HCT116 (cell line): ENCODE measurements at regions not wholly inside any gene's neighbourhood (a gene's known extent, or its start where the extent isn't known, plus 50 kb on each side); places are given as distances from the start of the nearest gene placed in this dataset.

Source experiments
- ATAC-seq: fragments of 200-7000 bp; cut with Tn5 transposase; 2 replicates; pipeline ENCODE4 v1.9.1; 2020; ENCODE audit warnings: mild to moderate bottlenecking, moderate library complexity
- BruUV-seq: library from RNA; stranded (reverse); fragments of 400-500 nt; replicated peaks from 2 replicates; lab custom pipeline; 2021; lab: Mats Ljungman, UMichigan
- CTCF ChIA-PET: fragments of 300-600 bp; sonication (Branson Sonifier 250); formaldehyde crosslinking; loops from one replicate; lab custom pipeline; 2021; ENCODE audit warnings: antibody characterized with exemption; lab: Charles Lee
- POLR2A ChIA-PET: fragments of 300-600, 350-600 bp; sonication (Branson Sonifier 250); formaldehyde crosslinking; loops from one replicate; lab custom pipeline; 2021; ENCODE audit warnings: antibody characterized with exemption; lab: Charles Lee
- RAD21 ChIA-PET, 2 experiments: fragments of 300-600 bp; sonication (Branson Sonifier 250); formaldehyde crosslinking; loops; one replicate each; lab custom pipeline; 2023; ENCODE audit warnings: low total read pairs in 2 of 2; ENCODE audit not compliant: uncharacterized antibody in 2 of 2, unreplicated experiment in 2 of 2, low non-redundant PET in 1 of 2; lab: Charles Lee
- DNase-seq: peaks from one replicate; pipeline ENCODE4 v3.0.0-alpha.2; 2010; ENCODE audit warnings: low read depth, low spot score
- H2AFZ ChIP-seq: fragments of 200-600 bp; shearing (Covaris generic), sonication (generic); 2 replicates; pipeline ENCODE4 v1.6.1; 2017; ENCODE audit warnings: low read depth, mixed run types, mixed read lengths, antibody characterized with exemption, low read length; ENCODE audit not compliant: poor library complexity, severe bottlenecking
- H3K27ac ChIP-seq: 2 replicates; pipeline ENCODE4 v1.5.1; 2012; ENCODE audit warnings: low read depth, low read length
- H3K27me3 ChIP-seq: fragments of 200-600 bp; sonication (generic); 2 replicates; pipeline ENCODE4 v1.6.1; 2016; ENCODE audit warnings: mixed run types, low read length, mixed read lengths; ENCODE audit not compliant: insufficient read depth
- H3K36me3 ChIP-seq, 2 experiments: fragments of 200-500 bp in 1 of 2; fragments of 200-600 bp in 1 of 2; sonication (Bioruptor generic) in 1 of 2; sonication (generic) in 1 of 2; 2 replicates each; pipeline versions ENCODE4 v1.5.1 to v1.6.1; 2014 to 2016; ENCODE audit warnings: low read length in 2 of 2, inconsistent platforms in 1 of 2, mixed read lengths in 1 of 2, mixed run types in 1 of 2; ENCODE audit not compliant: insufficient read depth in 2 of 2, control insufficient read depth in 1 of 2
- H3K4me1 ChIP-seq, 2 experiments: fragments of 200-600 bp in 1 of 2; sonication (generic) in 1 of 2; 2 replicates each; pipeline versions ENCODE4 v1.5.1 to v1.6.1; 2012 to 2017; ENCODE audit warnings: low read length in 2 of 2, inconsistent platforms in 1 of 2, mild to moderate bottlenecking in 1 of 2, mixed read lengths in 1 of 2, mixed run types in 1 of 2, moderate library complexity in 1 of 2; ENCODE audit not compliant: insufficient read depth in 2 of 2, control insufficient read depth in 1 of 2
- H3K4me2 ChIP-seq: fragments of 200-600 bp; sonication (generic); 2 replicates; pipeline ENCODE4 v1.6.1; 2017; ENCODE audit warnings: mixed run types, low read length, mixed read lengths
- H3K4me3 ChIP-seq, 2 experiments: fragments of 200-600 bp in 1 of 2; sonication (generic) in 1 of 2; replicated peaks in 1 of 2; 2 replicates each; pipeline ENCODE4 v1.5.1; 2011 to 2016; ENCODE audit warnings: low read length in 2 of 2, control low read depth in 1 of 2, low read depth in 1 of 2, mild to moderate bottlenecking in 1 of 2, mixed read lengths in 1 of 2, mixed run types in 1 of 2
- H3K79me2 ChIP-seq: fragments of 200-600 bp; sonication (generic); 2 replicates; pipeline ENCODE4 v1.6.1; 2017; ENCODE audit warnings: mild to moderate bottlenecking, mixed run types, low read length, moderate library complexity, mixed read lengths; ENCODE audit not compliant: insufficient read depth
- H3K9ac ChIP-seq: fragments of 200-600 bp; sonication (generic); 2 replicates; pipeline ENCODE4 v1.6.1; 2016; ENCODE audit warnings: low read length, mixed read lengths
- H3K9me2 ChIP-seq: fragments of 200-600 bp; sonication (generic), shearing (Covaris generic); 2 replicates; pipeline ENCODE4 v1.6.1; 2017; ENCODE audit warnings: mixed run types, mild to moderate bottlenecking, moderate library complexity; ENCODE audit not compliant: insufficient read depth
- H3K9me3 ChIP-seq, 2 experiments: fragments of 200-500 bp in 1 of 2; fragments of 200-600 bp in 1 of 2; sonication (Bioruptor generic) in 1 of 2; sonication (generic) in 1 of 2; 2 replicates each; pipeline ENCODE4 v1.6.1; 2014 to 2017; ENCODE audit warnings: low read length in 2 of 2, mixed read lengths in 2 of 2, inconsistent platforms in 1 of 2, low read depth in 1 of 2, mild to moderate bottlenecking in 1 of 2, mixed run types in 1 of 2, moderate library complexity in 1 of 2; ENCODE audit not compliant: control insufficient read depth in 1 of 2, insufficient read depth in 1 of 2
- H4K20me1 ChIP-seq: fragments of 200-600 bp; sonication (generic), shearing (Covaris generic); 2 replicates; pipeline ENCODE4 v1.6.1; 2017; ENCODE audit warnings: mixed run types, mild to moderate bottlenecking, moderate library complexity; ENCODE audit not compliant: insufficient read depth
- CEBPB ChIP-seq: IDR thresholded peaks from 2 replicates; pipeline ENCODE4 v1.6.1; 2012; ENCODE audit warnings: low read depth
- EGR1 ChIP-seq: IDR thresholded peaks from 2 replicates; pipeline ENCODE4 v1.6.1; 2012; ENCODE audit warnings: low read depth
- ELF1 ChIP-seq: IDR thresholded peaks from 2 replicates; pipeline ENCODE4 v1.6.1; 2012; ENCODE audit warnings: low read depth, borderline replicate concordance
- EZH2 ChIP-seq: fragments of 200-600 bp; sonication (generic); IDR thresholded peaks from 2 replicates; pipeline ENCODE4 v1.6.1; 2017; ENCODE audit warnings: antibody characterized with exemption, mixed run types
- EZH2phosphoT487 ChIP-seq: fragments of 200-600 bp; IDR thresholded peaks from 2 replicates; pipeline ENCODE4 v1.6.1; 2018; ENCODE audit warnings: antibody characterized with exemption, borderline replicate concordance
- RAD21 ChIP-seq: IDR thresholded peaks from 2 replicates; pipeline ENCODE4 v1.6.1; 2012; ENCODE audit warnings: low read depth, mild to moderate bottlenecking
- SIN3A ChIP-seq: IDR thresholded peaks from 2 replicates; pipeline ENCODE4 v1.6.1; 2012; ENCODE audit warnings: low read depth
- SRF ChIP-seq: IDR thresholded peaks from 2 replicates; pipeline ENCODE4 v1.6.1; 2012; ENCODE audit warnings: low read depth
- TCF7L2 ChIP-seq: IDR thresholded peaks from 2 replicates; pipeline ENCODE4 v1.7.0; 2011; ENCODE audit warnings: borderline replicate concordance, inconsistent platforms; ENCODE audit not compliant: insufficient read depth, insufficient read length; ENCODE audit errors: extremely low read depth
- YY1 ChIP-seq: IDR thresholded peaks from 2 replicates; pipeline ENCODE4 v1.6.1; 2011; ENCODE audit warnings: low read length, low read depth, moderate library complexity, mild to moderate bottlenecking; ENCODE audit not compliant: insufficient replicate concordance; ENCODE audit errors: extremely low read depth
- ZNF274 ChIP-seq: fragments of 200-500 bp; sonication (Bioruptor generic); IDR thresholded peaks from 2 replicates; pipeline ENCODE4 v1.6.1; 2014; ENCODE audit warnings: mild to moderate bottlenecking, low read depth, low read length, inconsistent platforms
- intact Hi-C: fragments of 100-400 bp; cut with micrococcal nuclease; formaldehyde crosslinking; loops from 2 replicates; pipeline ENCODE4 v1.10.0; 2022
- TF ChIP-seq, protein P1 (sequence below): IDR thresholded peaks from 2 replicates; pipeline ENCODE4 v1.6.1; 2011; ENCODE audit warnings: mild to moderate bottlenecking, low read length, moderate library complexity; ENCODE audit not compliant: insufficient replicate concordance; ENCODE audit errors: extremely low read depth
- TF ChIP-seq, protein P2 (sequence below): IDR thresholded peaks from 2 replicates; pipeline ENCODE4 v1.6.1; 2012
- TF ChIP-seq, protein P3 (sequence below): IDR thresholded peaks from 2 replicates; pipeline ENCODE4 v1.6.1; 2012; ENCODE audit warnings: low read depth
- TF ChIP-seq, protein P4 (sequence below): IDR thresholded peaks from 2 replicates; pipeline ENCODE4 v1.6.1; 2012

DNA sequence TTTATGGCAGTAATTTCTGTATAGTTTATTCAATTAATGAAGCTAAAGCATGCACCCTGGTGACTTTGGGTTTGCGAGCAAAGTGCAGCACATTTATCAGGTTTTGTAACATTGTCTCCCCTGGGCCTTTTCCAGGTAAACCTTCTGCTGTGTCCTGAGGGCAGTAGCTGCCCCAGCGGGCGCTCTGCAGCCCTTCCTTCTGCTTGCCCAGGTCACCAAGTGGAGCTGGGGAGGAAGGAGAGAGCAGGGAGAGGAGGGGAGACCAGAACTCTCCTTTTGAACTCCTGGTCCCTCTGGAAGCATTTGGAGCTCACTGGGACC lies 145.6 kb downstream of the DLL1 start:
- no peak overlapping the region for H2AFZ ChIP-seq
- RAD21 ChIA-PET: no interaction called here
- H3K4me1 ChIP-seq: no peaks in the 10 kb centered on the region
- H3K4me3 ChIP-seq: no peak overlapping the region
- TF ChIP-seq TCF7L2 (no peak), ZNF274 (no peak), EZH2phosphoT487 (no peak), EGR1 (no peak), SRF (no peak), ELF1 (no peak), CEBPB (no peak), YY1 (no peak), RAD21 (no peak), SIN3A (no peak), EZH2 (no peak)
- TF ChIP-seq, protein P1, sequence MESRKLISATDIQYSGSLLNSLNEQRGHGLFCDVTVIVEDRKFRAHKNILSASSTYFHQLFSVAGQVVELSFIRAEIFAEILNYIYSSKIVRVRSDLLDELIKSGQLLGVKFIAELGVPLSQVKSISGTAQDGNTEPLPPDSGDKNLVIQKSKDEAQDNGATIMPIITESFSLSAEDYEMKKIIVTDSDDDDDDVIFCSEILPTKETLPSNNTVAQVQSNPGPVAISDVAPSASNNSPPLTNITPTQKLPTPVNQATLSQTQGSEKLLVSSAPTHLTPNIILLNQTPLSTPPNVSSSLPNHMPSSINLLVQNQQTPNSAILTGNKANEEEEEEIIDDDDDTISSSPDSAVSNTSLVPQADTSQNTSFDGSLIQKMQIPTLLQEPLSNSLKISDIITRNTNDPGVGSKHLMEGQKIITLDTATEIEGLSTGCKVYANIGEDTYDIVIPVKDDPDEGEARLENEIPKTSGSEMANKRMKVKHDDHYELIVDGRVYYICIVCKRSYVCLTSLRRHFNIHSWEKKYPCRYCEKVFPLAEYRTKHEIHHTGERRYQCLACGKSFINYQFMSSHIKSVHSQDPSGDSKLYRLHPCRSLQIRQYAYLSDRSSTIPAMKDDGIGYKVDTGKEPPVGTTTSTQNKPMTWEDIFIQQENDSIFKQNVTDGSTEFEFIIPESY: no peak
- TF ChIP-seq, protein P2, sequence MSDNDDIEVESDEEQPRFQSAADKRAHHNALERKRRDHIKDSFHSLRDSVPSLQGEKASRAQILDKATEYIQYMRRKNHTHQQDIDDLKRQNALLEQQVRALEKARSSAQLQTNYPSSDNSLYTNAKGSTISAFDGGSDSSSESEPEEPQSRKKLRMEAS: no peak
- TF ChIP-seq, protein P3, sequence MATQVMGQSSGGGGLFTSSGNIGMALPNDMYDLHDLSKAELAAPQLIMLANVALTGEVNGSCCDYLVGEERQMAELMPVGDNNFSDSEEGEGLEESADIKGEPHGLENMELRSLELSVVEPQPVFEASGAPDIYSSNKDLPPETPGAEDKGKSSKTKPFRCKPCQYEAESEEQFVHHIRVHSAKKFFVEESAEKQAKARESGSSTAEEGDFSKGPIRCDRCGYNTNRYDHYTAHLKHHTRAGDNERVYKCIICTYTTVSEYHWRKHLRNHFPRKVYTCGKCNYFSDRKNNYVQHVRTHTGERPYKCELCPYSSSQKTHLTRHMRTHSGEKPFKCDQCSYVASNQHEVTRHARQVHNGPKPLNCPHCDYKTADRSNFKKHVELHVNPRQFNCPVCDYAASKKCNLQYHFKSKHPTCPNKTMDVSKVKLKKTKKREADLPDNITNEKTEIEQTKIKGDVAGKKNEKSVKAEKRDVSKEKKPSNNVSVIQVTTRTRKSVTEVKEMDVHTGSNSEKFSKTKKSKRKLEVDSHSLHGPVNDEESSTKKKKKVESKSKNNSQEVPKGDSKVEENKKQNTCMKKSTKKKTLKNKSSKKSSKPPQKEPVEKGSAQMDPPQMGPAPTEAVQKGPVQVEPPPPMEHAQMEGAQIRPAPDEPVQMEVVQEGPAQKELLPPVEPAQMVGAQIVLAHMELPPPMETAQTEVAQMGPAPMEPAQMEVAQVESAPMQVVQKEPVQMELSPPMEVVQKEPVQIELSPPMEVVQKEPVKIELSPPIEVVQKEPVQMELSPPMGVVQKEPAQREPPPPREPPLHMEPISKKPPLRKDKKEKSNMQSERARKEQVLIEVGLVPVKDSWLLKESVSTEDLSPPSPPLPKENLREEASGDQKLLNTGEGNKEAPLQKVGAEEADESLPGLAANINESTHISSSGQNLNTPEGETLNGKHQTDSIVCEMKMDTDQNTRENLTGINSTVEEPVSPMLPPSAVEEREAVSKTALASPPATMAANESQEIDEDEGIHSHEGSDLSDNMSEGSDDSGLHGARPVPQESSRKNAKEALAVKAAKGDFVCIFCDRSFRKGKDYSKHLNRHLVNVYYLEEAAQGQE: no peak
- TF ChIP-seq, protein P4, sequence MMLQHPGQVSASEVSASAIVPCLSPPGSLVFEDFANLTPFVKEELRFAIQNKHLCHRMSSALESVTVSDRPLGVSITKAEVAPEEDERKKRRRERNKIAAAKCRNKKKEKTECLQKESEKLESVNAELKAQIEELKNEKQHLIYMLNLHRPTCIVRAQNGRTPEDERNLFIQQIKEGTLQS: no peak
- H3K9ac ChIP-seq: no peak overlapping the region
- H3K27ac ChIP-seq: no peak overlapping the region
- H3K27me3 ChIP-seq: no peaks in the 10 kb centered on the region
- no peaks in the 10 kb centered on the region for H4K20me1 ChIP-seq
- no peak overlapping the region for H3K4me2 ChIP-seq
- peaks cover 7 to 11% of the 10 kb centered on the region in 2 experiments; a peak in 2 of 4 replicates for H3K9me3 ChIP-seq
- intact Hi-C loops: no loop called here
- CTCF ChIA-PET: no interaction called here
- BruUV-seq: no TSS peak
- POLR2A ChIA-PET: no interaction called here
- H3K9me2 ChIP-seq: no peaks in the 10 kb centered on the region
- no peaks in the 10 kb centered on the region for H3K79me2 ChIP-seq
- H3K36me3 ChIP-seq: no peaks in the 10 kb centered on the region
- no peak for ATAC-seq
- no peak for DNase-seq
